ENCODE measurements at regions not wholly inside any gene's neighbourhood (a gene's known extent, or its start where the extent isn't known, plus 50 kb on each side); places are given as distances from the start of the nearest gene placed in this dataset.

DNA sequence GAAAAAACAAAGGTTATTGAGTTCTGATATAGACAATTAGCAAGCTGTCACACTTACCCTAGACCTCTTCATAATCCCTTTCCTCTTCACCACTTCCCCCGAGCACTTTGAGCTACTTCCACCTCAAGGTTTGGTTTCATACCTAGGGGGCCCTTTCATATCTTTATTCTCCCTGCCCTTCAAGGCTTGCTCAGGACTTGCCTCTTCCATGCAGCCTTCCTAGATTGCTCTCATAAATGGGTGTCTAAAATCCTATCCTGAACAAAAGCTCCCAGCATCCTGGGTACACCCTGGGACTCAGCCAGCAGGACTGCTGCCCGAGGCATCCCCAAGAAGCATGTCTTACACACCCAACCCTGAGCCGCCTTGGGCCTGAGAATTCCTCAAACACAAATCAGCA, 157.3 kb downstream of the C5orf15 start:
- ATAC-seq (ENCODE audit: low read depth): no peak
- H3K27ac Mint-ChIP-seq: no peak overlapping the region

DNA sequence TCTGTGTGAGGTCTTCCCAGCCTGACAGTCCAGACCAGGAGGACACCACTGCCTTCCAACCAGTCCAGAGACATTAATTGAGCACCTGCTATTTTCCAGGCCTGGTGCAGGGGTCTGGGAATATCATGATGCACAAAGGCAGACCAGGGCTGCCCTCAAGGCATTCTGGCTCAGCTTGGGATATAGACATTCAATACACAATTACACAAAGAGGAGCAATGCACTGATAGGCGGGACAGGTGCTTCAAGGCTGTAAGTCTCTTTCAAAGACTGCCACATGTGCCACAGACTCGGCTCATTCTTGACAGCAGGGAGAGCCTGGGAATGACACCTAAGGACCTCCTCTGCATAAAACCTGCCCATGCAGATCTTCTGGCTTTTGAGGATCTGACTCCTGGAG, 158.6 kb downstream of the C5orf15 start:
- POLR2A ChIA-PET: no interaction called here
- Mint-ChIP-seq H3K9me3 (no peaks in the 10 kb centered on the region), H3K27me3 (peaks cover 14% of the 10 kb centered on the region), H3K4me3 (no peak overlapping the region), H3K27ac (no peak overlapping the region), H3K4me1 (peaks cover 4% of the 10 kb centered on the region), H3K36me3 (no peaks in the 10 kb centered on the region)
- DNase-seq: no peak
- no peak for ATAC-seq (ENCODE audit: low read depth)

More for the DNA sequence above, 157.3 kb downstream of the C5orf15 start:
- no peaks in the 10 kb centered on the region for H3K36me3 Mint-ChIP-seq
- peaks cover 4% of the 10 kb centered on the region for H3K4me1 Mint-ChIP-seq
- no peak overlapping the region for H3K4me3 Mint-ChIP-seq
- no peaks in the 10 kb centered on the region for H3K9me3 Mint-ChIP-seq
- POLR2A ChIA-PET: no interaction called here
- peaks cover 12% of the 10 kb centered on the region for H3K27me3 Mint-ChIP-seq
- DNase-seq: no peak

DNA sequence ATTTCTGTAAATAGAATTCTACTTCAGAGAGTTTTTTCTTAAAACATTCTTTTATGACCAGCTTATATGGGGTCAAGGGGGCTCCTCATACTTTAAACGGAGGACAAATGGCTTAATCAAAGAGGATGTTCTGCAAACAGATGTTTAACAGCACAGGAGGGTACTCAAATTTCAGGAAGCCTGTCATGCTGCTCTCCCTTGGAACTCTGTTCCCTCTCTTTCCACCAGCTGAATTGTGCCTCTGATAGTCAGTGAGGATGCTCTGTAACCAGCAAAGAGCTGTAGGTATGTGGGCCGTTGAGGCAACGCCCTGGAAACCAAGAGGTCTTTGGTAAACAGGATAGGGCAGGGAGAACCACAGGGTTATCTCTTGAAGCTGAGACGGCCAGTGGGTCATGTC, 161.1 kb downstream of the C5orf15 start:
- Mint-ChIP-seq H3K27me3 (peaks cover 3% of the 10 kb centered on the region), H3K36me3 (no peaks in the 10 kb centered on the region), H3K9me3 (no peaks in the 10 kb centered on the region), H3K27ac (no peak overlapping the region), H3K4me3 (no peak overlapping the region), H3K4me1 (no peaks in the 10 kb centered on the region)
- ATAC-seq (ENCODE audit: low read depth) (no peak), DNase-seq (no peak)
- POLR2A ChIA-PET: no interaction called here

DNA sequence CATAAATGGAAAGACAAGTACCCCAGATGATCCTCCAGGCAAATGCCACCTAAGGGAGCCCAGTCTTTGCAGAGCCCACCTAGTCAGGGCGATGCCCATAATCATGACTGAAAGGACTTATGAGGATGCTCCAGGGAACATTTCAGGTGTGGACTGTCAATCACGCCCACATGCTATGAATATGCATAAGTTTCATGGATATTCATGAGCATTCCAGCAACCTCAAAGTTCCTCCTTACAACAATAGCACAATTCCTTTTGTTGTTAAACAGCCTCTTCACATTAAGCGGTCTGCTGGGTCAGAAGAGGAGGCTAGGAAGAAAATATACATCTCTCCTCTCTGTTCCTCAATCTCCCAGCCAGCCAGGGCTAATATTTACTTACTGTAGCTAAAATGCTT, 161.6 kb downstream of the C5orf15 start:
- DNase-seq: no peak
- no peaks in the 10 kb centered on the region for H3K9me3 Mint-ChIP-seq
- H3K27ac Mint-ChIP-seq: no peak overlapping the region
- H3K36me3 Mint-ChIP-seq: no peaks in the 10 kb centered on the region
- peaks cover 5% of the 10 kb centered on the region for H3K27me3 Mint-ChIP-seq
- no peak overlapping the region for H3K4me3 Mint-ChIP-seq
- ATAC-seq (ENCODE audit: low read depth): no peak
- no peaks in the 10 kb centered on the region for H3K4me1 Mint-ChIP-seq
- POLR2A ChIA-PET: no interaction called here

DNA sequence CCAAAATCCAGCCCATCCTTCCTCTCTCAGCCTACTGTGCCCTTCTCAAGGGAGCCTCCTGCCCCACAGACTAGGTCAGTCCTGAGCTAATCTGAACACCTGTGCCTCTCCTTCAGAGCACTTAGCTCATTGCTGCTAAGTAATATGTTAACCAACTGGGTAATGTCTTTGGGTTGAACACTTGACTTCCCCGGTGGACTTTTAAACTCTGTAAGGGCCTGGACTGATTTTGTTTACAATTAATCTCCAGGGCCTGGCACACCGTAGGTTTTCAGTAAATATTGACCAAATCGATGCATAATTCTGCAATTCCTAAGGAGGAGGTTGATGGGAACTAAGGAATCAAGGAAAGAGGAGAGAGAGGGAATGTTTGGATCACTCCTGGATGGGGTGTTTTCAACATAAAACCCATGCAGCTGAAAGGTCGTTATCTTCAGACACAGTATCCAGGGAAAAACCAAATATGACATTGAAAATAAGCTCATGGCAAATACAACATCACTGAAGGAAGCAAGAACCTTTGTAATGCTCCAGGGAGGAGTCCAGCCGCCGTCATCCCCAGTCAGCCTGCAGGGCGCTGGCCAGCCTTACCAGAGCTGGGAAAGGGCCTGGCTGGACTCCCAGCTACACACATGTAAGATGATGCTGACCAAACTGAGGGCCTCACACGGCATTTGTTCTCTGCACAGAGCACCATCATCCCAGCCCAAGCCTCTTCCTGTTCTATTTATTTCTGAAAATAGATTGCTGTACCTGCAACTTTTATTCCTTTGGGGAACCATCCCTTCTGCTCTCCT, 166.3 kb downstream of the C5orf15 start:
- POLR2A ChIA-PET: interaction anchor here (1.3 kb wide), 1 partner anchor 67 kb away, joined by 3 read pairs; no protein-coding TSS in a partner anchor
- H3K4me3 Mint-ChIP-seq: no peak overlapping the region
- peaks cover 25% of the 10 kb centered on the region for H3K27me3 Mint-ChIP-seq
- H3K4me1 Mint-ChIP-seq: peaks cover 3% of the 10 kb centered on the region
- DNase-seq (no peak), ATAC-seq (ENCODE audit: low read depth) (no peak)
- no peaks in the 10 kb centered on the region for H3K9me3 Mint-ChIP-seq
- no peaks in the 10 kb centered on the region for H3K36me3 Mint-ChIP-seq
- H3K27ac Mint-ChIP-seq: no peak overlapping the region

DNA sequence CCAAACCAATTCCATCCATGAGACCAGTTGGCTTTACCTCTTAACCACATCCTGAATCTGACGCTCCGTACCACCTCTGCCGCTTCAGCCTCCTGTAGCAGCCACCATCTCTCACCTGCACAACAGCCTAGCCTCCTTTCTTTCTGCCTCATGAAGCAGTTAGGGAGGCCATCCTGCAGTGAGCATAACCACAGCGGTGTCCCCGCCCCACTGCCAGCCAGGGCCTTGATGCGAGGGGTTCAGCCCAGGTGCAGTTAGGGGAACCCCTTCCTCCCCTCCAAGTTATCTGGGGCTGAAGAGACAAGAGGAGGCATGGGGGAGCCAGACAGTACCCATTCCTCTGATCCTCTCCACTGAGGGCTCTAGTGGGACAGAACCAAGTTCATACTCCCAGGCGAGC, 167.0 kb downstream of the C5orf15 start:
- no peak for ATAC-seq (ENCODE audit: low read depth)
- POLR2A ChIA-PET: interaction anchor here (1.3 kb wide), 1 partner anchor 68 kb away, joined by 3 read pairs; no protein-coding TSS in a partner anchor
- Mint-ChIP-seq H3K27ac (no peak overlapping the region), H3K27me3 (peaks cover 25% of the 10 kb centered on the region), H3K36me3 (no peaks in the 10 kb centered on the region), H3K9me3 (no peaks in the 10 kb centered on the region), H3K4me3 (no peak overlapping the region), H3K4me1 (peaks cover 3% of the 10 kb centered on the region)
- no peak for DNase-seq

DNA sequence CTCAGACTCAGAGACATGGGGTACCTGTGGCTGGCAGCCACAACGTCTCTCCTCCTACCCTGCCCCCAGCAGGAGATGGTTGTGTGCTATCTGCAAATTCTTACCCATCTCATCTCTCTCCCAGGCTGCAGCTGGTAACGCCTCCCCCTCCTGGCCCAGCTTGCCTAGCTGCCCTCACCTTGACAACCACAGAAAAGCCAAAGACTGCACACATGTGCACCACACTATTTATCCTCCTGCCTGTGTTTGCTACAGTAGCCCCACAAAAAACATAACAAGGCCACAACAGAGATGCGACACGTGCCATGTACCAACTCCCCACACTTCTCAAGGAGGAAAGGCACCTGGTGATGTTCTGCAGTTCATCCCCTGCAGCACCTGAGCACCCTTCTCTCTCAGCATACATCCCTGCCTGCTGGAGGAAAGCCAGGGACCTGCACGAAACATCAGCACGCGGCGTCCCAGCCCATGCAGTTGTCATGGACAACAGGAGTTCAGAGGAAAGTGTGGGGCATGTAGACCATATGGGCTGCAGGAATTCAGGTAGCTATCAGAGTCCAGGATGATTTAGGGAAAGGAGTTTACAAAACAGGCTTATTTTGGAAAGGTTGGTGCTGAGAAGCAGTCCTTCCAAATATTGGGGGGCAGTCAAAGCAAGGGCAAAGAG, 168.7 kb downstream of the C5orf15 start:
- Mint-ChIP-seq H3K4me3 (no peak overlapping the region), H3K4me1 (peaks cover 3% of the 10 kb centered on the region), H3K9me3 (no peaks in the 10 kb centered on the region), H3K27ac (no peak overlapping the region), H3K36me3 (no peaks in the 10 kb centered on the region), H3K27me3 (peaks cover 22% of the 10 kb centered on the region)
- POLR2A ChIA-PET: no interaction called here
- ATAC-seq (ENCODE audit: low read depth): no peak
- DNase-seq: no peak

DNA sequence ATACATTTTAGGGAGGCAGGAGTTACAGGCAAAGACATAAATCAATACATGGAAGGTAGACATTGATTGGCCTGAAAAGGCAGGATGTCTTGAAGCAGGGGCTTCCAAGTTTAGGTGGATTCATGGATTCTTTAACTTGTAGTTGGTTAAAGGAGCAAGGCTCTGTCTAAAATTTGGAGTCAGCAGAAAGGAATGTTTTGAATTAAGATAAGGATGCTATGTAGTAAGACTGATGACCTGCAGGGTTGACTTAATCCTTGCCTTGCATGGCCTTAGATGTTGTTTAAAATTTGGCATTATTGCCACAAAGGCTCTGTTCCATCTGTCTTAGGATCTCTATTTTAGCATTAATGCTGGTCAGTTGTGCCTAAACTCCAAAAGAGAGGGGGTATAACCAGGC, 171.3 kb downstream of the C5orf15 start:
- Mint-ChIP-seq H3K36me3 (no peaks in the 10 kb centered on the region), H3K27ac (no peak overlapping the region), H3K27me3 (peaks cover 22% of the 10 kb centered on the region), H3K4me1 (peaks cover 3% of the 10 kb centered on the region), H3K9me3 (no peaks in the 10 kb centered on the region), H3K4me3 (no peak overlapping the region)
- DNase-seq: no peak
- ATAC-seq (ENCODE audit: low read depth): no peak
- POLR2A ChIA-PET: no interaction called here

DNA sequence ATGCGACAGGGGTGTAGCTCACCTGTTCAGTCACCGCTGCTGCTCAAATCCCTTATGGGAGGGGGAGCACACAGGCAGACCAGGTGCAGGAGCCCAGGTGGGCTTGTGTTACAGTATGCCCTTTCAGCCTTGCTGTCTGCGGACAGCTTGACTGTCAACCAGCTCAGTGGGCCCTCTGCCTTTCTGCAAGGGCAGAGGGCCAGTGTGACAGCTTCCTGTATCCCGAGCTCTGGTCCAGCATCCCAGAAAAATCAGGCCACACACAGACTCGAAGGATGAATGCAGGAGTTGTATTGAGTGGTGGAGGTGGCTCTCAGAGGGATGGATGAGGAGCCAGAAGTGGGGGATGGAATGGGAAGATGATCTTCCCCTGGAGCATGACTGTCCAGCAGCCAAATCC, 172.2 kb downstream of the C5orf15 start:
- POLR2A ChIA-PET: no interaction called here
- DNase-seq (no peak), ATAC-seq (ENCODE audit: low read depth) (no peak)
- Mint-ChIP-seq H3K4me3 (no peak overlapping the region), H3K27ac (no peak overlapping the region), H3K4me1 (peaks cover under 1% of the 10 kb centered on the region), H3K36me3 (no peaks in the 10 kb centered on the region), H3K27me3 (peaks cover 16% of the 10 kb centered on the region), H3K9me3 (no peaks in the 10 kb centered on the region)

DNA sequence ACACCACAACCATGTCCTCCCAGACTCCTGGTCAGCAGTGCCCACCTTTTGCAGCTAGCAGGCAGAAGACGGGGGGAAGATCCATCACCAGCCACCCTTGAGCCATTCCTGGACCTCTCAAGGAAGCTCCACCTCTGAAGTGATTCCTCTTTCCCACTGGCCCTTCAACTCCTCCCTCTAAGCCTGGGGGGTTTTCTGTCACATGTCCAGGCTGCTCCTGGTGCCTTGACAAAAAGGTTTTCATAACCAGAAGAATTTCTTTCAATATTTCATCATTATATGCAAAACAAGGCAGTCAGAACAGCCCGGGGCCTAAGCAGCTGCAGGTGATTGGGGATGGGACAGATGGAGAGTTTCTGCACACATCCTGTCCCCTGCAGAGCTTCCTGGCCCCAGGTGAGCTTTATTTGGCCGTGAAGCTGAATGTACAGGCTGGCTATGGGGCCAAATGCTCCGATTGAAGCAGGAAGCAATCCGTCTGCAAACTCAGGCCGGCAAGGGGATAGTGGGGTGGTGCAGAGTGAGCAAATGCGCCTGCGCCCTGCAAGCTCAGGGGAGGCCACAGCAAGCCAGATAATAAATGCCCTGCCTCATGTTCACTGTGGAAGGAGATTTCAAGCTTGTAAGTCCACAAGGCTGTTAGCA, 173.5 kb downstream of the C5orf15 start:
- Mint-ChIP-seq H3K27me3 (peaks cover 7% of the 10 kb centered on the region), H3K9me3 (no peaks in the 10 kb centered on the region), H3K36me3 (no peaks in the 10 kb centered on the region), H3K27ac (no peak overlapping the region), H3K4me3 (no peak overlapping the region), H3K4me1 (no peaks in the 10 kb centered on the region)
- POLR2A ChIA-PET: no interaction called here
- DNase-seq (no peak), ATAC-seq (ENCODE audit: low read depth) (no peak)

DNA sequence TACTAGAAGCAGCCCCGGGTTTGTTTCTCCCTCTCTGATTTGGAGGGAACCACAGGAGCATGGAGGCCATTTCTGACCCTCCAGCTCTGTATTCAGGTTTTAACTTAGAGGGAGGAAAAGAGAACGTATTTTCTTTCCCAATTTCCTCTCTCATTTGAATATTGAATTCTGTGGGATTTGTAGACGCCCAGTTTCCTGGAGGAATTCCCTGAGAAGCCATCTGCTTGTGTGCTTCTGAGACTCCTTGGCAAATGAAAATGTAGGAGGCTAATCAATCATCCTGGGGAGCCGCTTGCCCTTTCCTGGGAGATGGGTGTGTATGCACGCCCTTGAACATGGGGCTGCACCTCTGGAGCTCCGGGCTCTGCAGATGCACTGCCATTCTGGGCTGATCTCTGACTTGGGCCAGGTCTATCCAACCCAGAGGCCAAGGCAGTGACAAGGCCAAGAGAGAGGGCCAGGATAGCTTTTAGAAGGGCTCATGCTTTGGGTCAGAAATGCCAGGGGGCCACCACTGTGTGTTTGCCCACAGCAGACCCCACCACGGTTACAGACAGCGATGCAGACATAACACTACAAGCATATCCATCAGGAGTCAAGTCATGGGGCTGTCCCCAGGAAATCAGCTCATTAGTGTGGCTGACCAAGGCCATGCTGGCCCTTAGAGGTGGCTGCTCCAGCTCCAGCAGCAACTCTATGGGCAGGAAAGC, 174.5 kb downstream of the C5orf15 start:
- H3K36me3 Mint-ChIP-seq: no peaks in the 10 kb centered on the region
- no peaks in the 10 kb centered on the region for H3K9me3 Mint-ChIP-seq
- no peak overlapping the region for H3K4me3 Mint-ChIP-seq
- no peaks in the 10 kb centered on the region for H3K4me1 Mint-ChIP-seq
- DNase-seq (no peak), ATAC-seq (ENCODE audit: low read depth) (no peak)
- POLR2A ChIA-PET: no interaction called here
- no peak overlapping the region for H3K27ac Mint-ChIP-seq
- peaks cover 3% of the 10 kb centered on the region for H3K27me3 Mint-ChIP-seq

DNA sequence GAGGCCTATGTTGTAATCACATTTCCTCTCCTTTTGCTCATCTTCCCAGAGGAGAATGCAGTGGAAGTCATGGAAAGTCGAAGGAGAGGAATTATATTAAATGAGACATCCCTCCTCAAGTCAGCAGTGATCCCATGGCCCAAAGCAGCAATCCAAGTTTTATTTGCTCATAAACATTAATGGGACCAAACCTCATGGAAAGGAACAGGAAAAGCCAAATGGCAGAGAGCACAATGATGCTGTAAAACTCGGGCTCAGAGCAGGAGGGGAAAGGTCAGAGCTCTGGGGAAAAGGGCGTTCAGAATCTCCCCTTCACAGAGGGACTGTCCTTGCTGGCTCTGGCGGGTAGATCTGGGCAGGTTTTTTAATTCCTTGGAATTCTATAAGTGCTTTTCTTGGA, 175.8 kb downstream of the C5orf15 start:
- Mint-ChIP-seq H3K9me3 (no peaks in the 10 kb centered on the region), H3K4me3 (no peak overlapping the region), H3K4me1 (no peaks in the 10 kb centered on the region), H3K36me3 (no peaks in the 10 kb centered on the region), H3K27me3 (no peaks in the 10 kb centered on the region), H3K27ac (no peak overlapping the region)
- no peak for DNase-seq
- POLR2A ChIA-PET: no interaction called here
- no peak for ATAC-seq (ENCODE audit: low read depth)

DNA sequence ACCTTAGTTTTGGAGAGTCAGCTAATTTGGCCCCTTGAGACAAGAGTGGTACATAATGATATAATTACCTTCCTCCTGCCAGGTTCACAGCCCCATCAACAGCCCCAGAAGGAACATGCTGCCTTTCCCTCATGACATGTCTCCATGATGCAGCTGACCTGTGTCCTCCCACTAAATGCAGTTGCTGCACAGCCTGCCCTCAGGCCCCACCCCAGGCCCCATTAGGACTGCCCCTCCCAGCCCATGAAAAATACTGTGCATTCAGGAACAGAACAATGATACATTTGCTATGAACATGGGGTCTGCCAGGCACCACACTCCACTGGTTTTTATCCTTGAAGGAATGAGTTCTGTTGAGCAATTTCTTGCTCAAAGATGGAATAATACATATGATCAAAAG, 176.4 kb downstream of the C5orf15 start:
- Mint-ChIP-seq H3K9me3 (no peaks in the 10 kb centered on the region), H3K27me3 (no peaks in the 10 kb centered on the region), H3K4me3 (no peak overlapping the region), H3K36me3 (no peaks in the 10 kb centered on the region), H3K27ac (no peak overlapping the region), H3K4me1 (no peaks in the 10 kb centered on the region)
- POLR2A ChIA-PET: no interaction called here
- no peak for ATAC-seq (ENCODE audit: low read depth)
- no peak for DNase-seq

Measured in activated naive CD8-positive, alpha-beta T cell treated with anti-CD3 and anti-CD28 coated beads, Interleukin-2, amount 10 ng/mL, durations not matched to agents 7 days and 5 days (primary cell).